A549 (cell line): ENCODE measurements at regions not wholly inside any gene's neighbourhood (a gene's known extent, or its start where the extent isn't known, plus 50 kb on each side); places are given as distances from the start of the nearest gene placed in this dataset.

ENCODE experiments used
- ATAC-seq, 2 experiments: fragments of 200-7000 bp in 1 of 2; fragments of >200 bp in 1 of 2; cut with Nextera tagmentation in 1 of 2; cut with Tn5 transposase in 1 of 2; 3 replicates each; pipeline versions ENCODE4 v1.8.0 to v1.9.1; 2018 to 2020; ENCODE audit warnings: mild to moderate bottlenecking in 1 of 2, moderate library complexity in 1 of 2
- CTCF ChIA-PET: fragments of 300-600 bp; sonication (Branson Sonifier 250); formaldehyde crosslinking; extraction: SDS; loops from one replicate; lab custom pipeline; 2021; ENCODE audit warnings: antibody characterized with exemption, inconsistent platforms; lab: Yijun Ruan, JAX
- POLR2A ChIA-PET: fragments of 350-600 bp; formaldehyde crosslinking; extraction: SDS; loops from one replicate; lab custom pipeline; 2021; ENCODE audit warnings: antibody characterized with exemption, inconsistent platforms; lab: Yijun Ruan, JAX
- DNase-seq, 2 experiments: peaks; one replicate each; pipeline versions ENCODE4 v3.0.0 to v3.0.0-alpha.2; 2011 to 2016; ENCODE audit warnings: low read depth in 1 of 2, low spot score in 1 of 2
- FAIRE-seq: peaks from 2 replicates; lab custom pipeline; 2011; peaks lifted over from hg19 to GRCh38; lab: Jason Lieb, UNC
- H3K27ac ChIP-seq, 2 experiments: fragments of >200 bp; sonication (Bioruptor Twin); formaldehyde crosslinking; 3 replicates each; pipeline ENCODE4 v1.5.1; 2016 to 2017
- H3K4me1 ChIP-seq: fragments of >200 bp; sonication (Bioruptor Twin); formaldehyde crosslinking; 3 replicates; pipeline ENCODE4 v1.6.1; 2016
- H3K4me2 ChIP-seq: fragments of >200 bp; sonication (Bioruptor Twin); formaldehyde crosslinking; 3 replicates; pipeline ENCODE4 v1.6.1; 2016
- H3K4me3 ChIP-seq: fragments of >200 bp; sonication (Bioruptor Twin); formaldehyde crosslinking; 3 replicates; pipeline ENCODE4 v1.5.1; 2016
- H3K9me3 ChIP-seq: fragments of >200 bp; sonication (Bioruptor Twin); formaldehyde crosslinking; 3 replicates; pipeline ENCODE4 v1.6.1; 2016
- BCL3 ChIP-seq: fragments of >200 bp; sonication (Bioruptor Twin); formaldehyde crosslinking; IDR thresholded peaks from 3 replicates; pipeline ENCODE4 v1.6.1; 2016
- BHLHE40 ChIP-seq: IDR thresholded peaks from 2 replicates; pipeline ENCODE4 v1.6.1; 2012; ENCODE audit warnings: low read depth, low read length, inconsistent platforms
- CBX8 ChIP-seq: fragments of 200-600 bp; sonication (generic); IDR thresholded peaks from 2 replicates; pipeline ENCODE4 v1.6.1; 2016
- CEBPB ChIP-seq, 2 experiments: fragments of >200 bp in 1 of 2; sonication (Bioruptor Twin) in 1 of 2; formaldehyde crosslinking in 1 of 2; IDR thresholded peaks; 2 replicates each; pipeline ENCODE4 v1.6.1; 2012 to 2016
- CTCF ChIP-seq: fragments of >200 bp; sonication (Bioruptor Twin); formaldehyde crosslinking; IDR thresholded peaks from 3 replicates; pipeline ENCODE4 v1.5.1; 2016
- EHF ChIP-seq: fragments of 250-450 bp; sonication (Bioruptor Pico); IDR thresholded peaks from 2 replicates; pipeline ENCODE4 v1.5.0; 2020; ENCODE audit warnings: mild to moderate bottlenecking
- EP300 ChIP-seq, 2 experiments: fragments of >200 bp; sonication (Bioruptor Twin); formaldehyde crosslinking; IDR thresholded peaks; 2 replicates in 1 of 2; 3 replicates in 1 of 2; pipeline ENCODE4 v1.6.1; 2016 to 2017
- FOSL2 ChIP-seq, 2 experiments: fragments of 450-650 bp in 1 of 2; fragments of >200 bp in 1 of 2; sonication (Bioruptor Twin) in 1 of 2; formaldehyde crosslinking; IDR thresholded peaks; 2 replicates each; pipeline versions ENCODE4 v1.5.0 to v1.6.1; 2016 to 2020; ENCODE audit warnings: mild to moderate bottlenecking in 1 of 2, moderate library complexity in 1 of 2
- FOXS1 ChIP-seq: fragments of 250-450 bp; sonication (Bioruptor Pico); IDR thresholded peaks from 2 replicates; pipeline ENCODE4 v1.5.0; 2020; ENCODE audit warnings: mild to moderate bottlenecking, moderate library complexity
- GATA3 ChIP-seq: IDR thresholded peaks from 2 replicates; pipeline ENCODE4 v1.6.1; 2012; ENCODE audit warnings: borderline replicate concordance
- HDAC2 ChIP-seq: fragments of 200-600 bp; sonication (generic); IDR thresholded peaks from 2 replicates; pipeline ENCODE4 v1.6.1; 2016
- HEYL ChIP-seq: fragments of 250-450 bp; sonication (Bioruptor Pico); IDR thresholded peaks from 2 replicates; pipeline ENCODE4 v1.8.0; 2021; ENCODE audit warnings: mild to moderate bottlenecking, moderate library complexity
- HMGXB4 ChIP-seq: fragments of 250-450 bp; sonication (Bioruptor Pico); IDR thresholded peaks from 2 replicates; pipeline ENCODE4 v1.5.0; 2021; ENCODE audit warnings: mild to moderate bottlenecking, moderate library complexity, borderline replicate concordance
- JUN ChIP-seq, 2 experiments: fragments of >200 bp; sonication (Bioruptor Twin); formaldehyde crosslinking; IDR thresholded peaks; 2 replicates in 1 of 2; 3 replicates in 1 of 2; pipeline ENCODE4 v1.6.1; 2016 to 2017
- MAZ ChIP-seq: fragments of 150-350 bp; IDR thresholded peaks from 2 replicates; pipeline ENCODE4 v1.6.1; 2014; ENCODE audit warnings: antibody characterized with exemption, low read depth, low read length, borderline replicate concordance
- NPAS2 ChIP-seq: fragments of 250-450 bp; sonication (Bioruptor Pico); IDR thresholded peaks from 2 replicates; pipeline ENCODE4 v1.8.0; 2022; ENCODE audit warnings: mild to moderate bottlenecking, moderate library complexity, borderline replicate concordance
- RCOR1 ChIP-seq: fragments of 150-350 bp; IDR thresholded peaks from 2 replicates; pipeline ENCODE4 v1.6.1; 2014; ENCODE audit warnings: antibody characterized with exemption, low read length, low read depth
- REST ChIP-seq: fragments of 200-600 bp; sonication (generic); IDR thresholded peaks from 2 replicates; pipeline ENCODE4 v1.6.1; 2016; ENCODE audit warnings: antibody characterized with exemption, mild to moderate bottlenecking, moderate library complexity
- RFX5 ChIP-seq: fragments of 450-650 bp; IDR thresholded peaks from 2 replicates; pipeline ENCODE4 v1.7.1; 2014; ENCODE audit warnings: antibody characterized with exemption, mild to moderate bottlenecking, moderate library complexity
- SMC3 ChIP-seq: fragments of >200 bp; sonication (Bioruptor Twin); formaldehyde crosslinking; IDR thresholded peaks from 3 replicates; pipeline ENCODE4 v1.6.1; 2018; ENCODE audit warnings: inconsistent platforms
- SREBF2 ChIP-seq: fragments of 450-650 bp; IDR thresholded peaks from 2 replicates; pipeline ENCODE4 v1.6.1; 2014; ENCODE audit warnings: mild to moderate bottlenecking, moderate library complexity
- TP53 ChIP-seq: fragments of 250-450 bp; sonication (Bioruptor Pico); IDR thresholded peaks from 2 replicates; pipeline ENCODE4 v1.5.0; 2021; ENCODE audit warnings: mild to moderate bottlenecking, moderate library complexity
- ZC3H11A ChIP-seq: fragments of 450-650 bp; IDR thresholded peaks from 2 replicates; pipeline ENCODE4 v1.6.1; 2014; ENCODE audit warnings: antibody characterized with exemption, mild to moderate bottlenecking
- ZFP36 ChIP-seq: fragments of 450-650 bp; IDR thresholded peaks from 2 replicates; pipeline ENCODE4 v1.6.1; 2014; ENCODE audit warnings: borderline replicate concordance; ENCODE audit not compliant: partially characterized antibody
- ZNF302 ChIP-seq: fragments of 250-450 bp; sonication (Bioruptor Pico); IDR thresholded peaks from 2 replicates; pipeline ENCODE4 v1.9.0; 2021; ENCODE audit warnings: inconsistent platforms, mild to moderate bottlenecking, moderate library complexity
- WGBS: methylation state at CpG from one replicate; pipeline ENCODE4 v1.1.6; 2017; ENCODE audit errors: missing lambda C conversion rate; 5-methylcytosine and 5-hydroxymethylcytosine counted together

GRCh38 chr13:58126496-58126895, 495.0 kb downstream of the PCDH17 start:
- ATAC-seq = no peak
- no peak overlapping the region for H3K4me3 ChIP-seq
- CTCF ChIA-PET = no interaction called here
- POLR2A ChIA-PET = no interaction called here
- WGBS = 53% methylated on average over 2 of the region's 2 CpGs
- FAIRE-seq = no peak
- H3K9me3 ChIP-seq = no peaks in the 10 kb centered on the region
- TF ChIP-seq ZC3H11A (no peak), SREBF2 (no peak), GATA3 (no peak)
- TF ChIP-seq, all 56 proteins: peak for 0
- Histone ChIP-seq H3K4me2 (no peak overlapping the region), H3K27ac (no peak overlapping the region), H3K4me1 (no peaks in the 10 kb centered on the region)
- DNase-seq = no peak

GRCh38 chr13:58134012-58134411, 502.5 kb downstream of the PCDH17 start:
- no peak overlapping the region for H3K27ac ChIP-seq
- H3K9me3 ChIP-seq = no peaks in the 10 kb centered on the region
- no peak overlapping the region for H3K4me2 ChIP-seq
- no peaks in the 10 kb centered on the region for H3K4me1 ChIP-seq
- no peak overlapping the region for H3K4me3 ChIP-seq
- no peak for DNase-seq
- ATAC-seq = no peak
- TF ChIP-seq GATA3 (no peak), HEYL (CRISPR knock-in tag) (no peak), CBX8 (no peak), CEBPB (IDR thresholded peaks at IDR 0.05) (no peak), REST (no peak), EP300 (IDR thresholded peaks at IDR 0.05) (no peak), NPAS2 (no peak), SMC3 (no peak), ZNF302 (CRISPR knock-in tag) (no peak), BHLHE40 (no peak), ZFP36 (no peak), MAZ (no peak), CTCF (no peak), RFX5 (no peak), FOSL2 (IDR thresholded peaks at IDR 0.05) (no peak), FOSL2 (CRISPR knock-in tag; IDR thresholded peaks at IDR 0.05) (no peak)
- no peak for FAIRE-seq
- CTCF ChIA-PET = no interaction called here
- POLR2A ChIA-PET = no interaction called here
- 0% methylated on average over 1 of the region's 3 CpGs for WGBS

- H3K9me3 ChIP-seq = no peaks in the 10 kb centered on the region
- POLR2A ChIA-PET = no interaction called here
- FAIRE-seq (no peak), ATAC-seq (no peak), DNase-seq (no peak)
- TF ChIP-seq FOSL2 (IDR thresholded peaks at IDR 0.05) (no peak), FOSL2 (CRISPR knock-in tag; IDR thresholded peaks at IDR 0.05) (no peak), ZC3H11A (no peak), TP53 (CRISPR knock-in tag) (no peak), GATA3 (no peak), HDAC2 (no peak), FOXS1 (CRISPR knock-in tag) (no peak), JUN (IDR thresholded peaks at IDR 0.05) (no peak), BCL3 (no peak), ZNF302 (CRISPR knock-in tag) (no peak), RCOR1 (no peak), EHF (CRISPR knock-in tag) (no peak), HMGXB4 (CRISPR knock-in tag) (no peak), MAZ (no peak)
- WGBS = 56% methylated on average over 5 of the region's 5 CpGs
- H3K4me1 ChIP-seq = no peaks in the 10 kb centered on the region
- H3K4me3 ChIP-seq = no peak overlapping the region
- CTCF ChIA-PET = no interaction called here
- H3K4me2 ChIP-seq = no peak overlapping the region
- no peak overlapping the region for H3K27ac ChIP-seq
Observed at GRCh38 chr13:58134525-58134924, 503.0 kb downstream of the PCDH17 start.
